Type B pancreatic cell (in vitro differentiated cells): ENCODE measurements at regions not wholly inside any gene's neighbourhood (a gene's known extent, or its start where the extent isn't known, plus 50 kb on each side); places are given as distances from the start of the nearest gene placed in this dataset.
"Not testable (repeated sequence)": the region's sequence is repeated elsewhere in the genome, so short reads cannot be mapped to it uniquely, and the experiment has no call there.

Source experiments
- DNase-seq: peaks from one replicate; pipeline ENCODE4 v3.0.0; 2021; ENCODE audit warnings: mixed read lengths; ENCODE audit not compliant: unreplicated experiment; ENCODE audit errors: extremely low spot score
- H3K27ac Mint-ChIP-seq: 2 replicates; pipeline ENCODE4 v1.8.0; 2021; ENCODE audit warnings: mild to moderate bottlenecking, mixed read lengths
- H3K27me3 Mint-ChIP-seq: 2 replicates; pipeline ENCODE4 v1.8.0; 2021; ENCODE audit warnings: mixed read lengths
- H3K36me3 Mint-ChIP-seq: 2 replicates; pipeline ENCODE4 v1.8.0; 2021; ENCODE audit warnings: mixed read lengths
- H3K4me1 Mint-ChIP-seq: one replicate; pipeline ENCODE4 v1.8.0; 2021; ENCODE audit warnings: mixed read lengths; ENCODE audit not compliant: unreplicated experiment
- H3K4me3 Mint-ChIP-seq: 2 replicates; pipeline ENCODE4 v1.8.0; 2021; ENCODE audit warnings: mild to moderate bottlenecking, mixed read lengths
- H3K9me3 Mint-ChIP-seq: 2 replicates; pipeline ENCODE4 v1.8.0; 2021; ENCODE audit warnings: mixed read lengths
- TF ChIP-seq, protein P1 (sequence below): fragments of 200-600 bp; sonication (generic); conservative IDR thresholded peaks from 2 replicates; pipeline ENCODE4 v1.5.0; 2021; ENCODE audit warnings: antibody characterized with exemption, mild to moderate bottlenecking

DNA sequence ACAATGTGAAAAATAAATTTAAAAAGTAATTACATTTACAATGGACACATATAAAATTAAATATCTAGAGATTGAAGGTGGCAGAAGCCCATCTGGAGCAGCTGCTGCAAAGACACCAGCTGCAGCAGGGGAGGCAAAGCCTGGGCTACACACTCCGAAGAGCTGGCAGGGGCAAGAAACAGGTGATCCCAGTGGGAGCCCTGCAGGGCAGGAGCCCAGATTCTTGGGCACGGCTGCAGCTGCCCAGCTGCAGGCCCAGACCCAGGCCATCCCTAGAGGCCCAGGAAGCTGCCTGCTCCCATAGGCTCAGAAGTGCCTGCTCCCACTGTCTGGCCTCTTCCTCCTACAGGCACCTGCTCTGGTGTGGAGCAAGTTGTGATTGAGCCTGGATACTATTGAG lies 1547.9 kb upstream of the SPRY2 start:
- TF ChIP-seq, protein P1, sequence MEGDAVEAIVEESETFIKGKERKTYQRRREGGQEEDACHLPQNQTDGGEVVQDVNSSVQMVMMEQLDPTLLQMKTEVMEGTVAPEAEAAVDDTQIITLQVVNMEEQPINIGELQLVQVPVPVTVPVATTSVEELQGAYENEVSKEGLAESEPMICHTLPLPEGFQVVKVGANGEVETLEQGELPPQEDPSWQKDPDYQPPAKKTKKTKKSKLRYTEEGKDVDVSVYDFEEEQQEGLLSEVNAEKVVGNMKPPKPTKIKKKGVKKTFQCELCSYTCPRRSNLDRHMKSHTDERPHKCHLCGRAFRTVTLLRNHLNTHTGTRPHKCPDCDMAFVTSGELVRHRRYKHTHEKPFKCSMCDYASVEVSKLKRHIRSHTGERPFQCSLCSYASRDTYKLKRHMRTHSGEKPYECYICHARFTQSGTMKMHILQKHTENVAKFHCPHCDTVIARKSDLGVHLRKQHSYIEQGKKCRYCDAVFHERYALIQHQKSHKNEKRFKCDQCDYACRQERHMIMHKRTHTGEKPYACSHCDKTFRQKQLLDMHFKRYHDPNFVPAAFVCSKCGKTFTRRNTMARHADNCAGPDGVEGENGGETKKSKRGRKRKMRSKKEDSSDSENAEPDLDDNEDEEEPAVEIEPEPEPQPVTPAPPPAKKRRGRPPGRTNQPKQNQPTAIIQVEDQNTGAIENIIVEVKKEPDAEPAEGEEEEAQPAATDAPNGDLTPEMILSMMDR, result no peak
- Mint-ChIP-seq H3K36me3 (no peaks in the 10 kb centered on the region), H3K27ac (no peak overlapping the region), H3K4me1 (no peaks in the 10 kb centered on the region), H3K9me3 (peaks cover 5% of the 10 kb centered on the region), H3K4me3 (no peak overlapping the region), H3K27me3 (no peaks in the 10 kb centered on the region)
- no peak for DNase-seq

DNA sequence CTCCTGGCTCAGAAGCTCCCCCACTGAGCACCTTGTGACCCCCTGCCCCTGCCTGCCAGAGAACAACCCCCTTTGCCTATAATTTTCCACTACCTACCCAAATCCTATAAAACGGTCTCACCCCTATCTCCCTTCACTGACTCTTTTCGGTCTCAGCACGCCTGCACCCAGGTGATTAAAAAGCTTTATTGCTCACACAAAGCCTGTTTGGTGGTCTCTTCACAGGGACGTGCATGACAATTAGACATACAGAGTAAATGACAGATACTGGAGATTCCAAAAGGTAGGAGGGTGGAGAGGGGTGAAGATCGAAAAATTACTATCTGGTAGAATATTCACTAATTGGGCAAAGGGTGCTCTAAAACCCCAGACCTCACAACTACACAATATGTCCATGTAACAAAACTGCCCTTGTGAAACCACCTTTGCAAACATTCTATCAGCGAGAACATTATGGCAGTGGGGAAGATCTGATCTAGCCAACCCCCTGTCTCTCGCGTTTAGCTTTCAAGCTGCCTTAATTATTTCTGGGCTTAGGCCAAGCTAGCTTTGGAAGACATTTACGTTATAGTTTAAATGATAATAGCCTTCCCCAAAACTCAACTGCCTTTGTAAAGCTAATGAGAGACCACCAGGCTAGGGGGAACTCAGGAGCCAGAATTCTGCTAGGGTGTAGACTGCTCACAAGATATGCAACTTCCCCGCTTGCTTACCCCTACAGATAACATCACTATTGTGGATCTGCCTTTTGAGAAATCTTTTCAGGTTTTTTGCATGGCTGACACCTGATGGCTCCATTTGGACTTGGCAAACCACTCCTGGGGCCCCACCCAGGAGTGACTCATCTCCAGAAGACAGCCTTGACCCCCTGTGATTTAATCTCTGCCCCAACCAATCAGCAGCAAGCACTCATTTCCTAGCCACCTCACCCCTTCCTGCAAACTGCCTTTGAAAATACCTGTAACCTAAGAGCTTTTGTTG lies 1534.0 kb upstream of the SPRY2 start:
- H3K36me3 Mint-ChIP-seq, result no peaks in the 10 kb centered on the region
- H3K4me3 Mint-ChIP-seq, result no peak overlapping the region
- H3K27ac Mint-ChIP-seq, result peak overlapping the region; percentile 5
- no peaks in the 10 kb centered on the region for H3K4me1 Mint-ChIP-seq
- H3K27me3 Mint-ChIP-seq, result peaks cover 3% of the 10 kb centered on the region
- no peaks in the 10 kb centered on the region for H3K9me3 Mint-ChIP-seq
- no peak for DNase-seq
- TF ChIP-seq, protein P1, result no peak

DNA sequence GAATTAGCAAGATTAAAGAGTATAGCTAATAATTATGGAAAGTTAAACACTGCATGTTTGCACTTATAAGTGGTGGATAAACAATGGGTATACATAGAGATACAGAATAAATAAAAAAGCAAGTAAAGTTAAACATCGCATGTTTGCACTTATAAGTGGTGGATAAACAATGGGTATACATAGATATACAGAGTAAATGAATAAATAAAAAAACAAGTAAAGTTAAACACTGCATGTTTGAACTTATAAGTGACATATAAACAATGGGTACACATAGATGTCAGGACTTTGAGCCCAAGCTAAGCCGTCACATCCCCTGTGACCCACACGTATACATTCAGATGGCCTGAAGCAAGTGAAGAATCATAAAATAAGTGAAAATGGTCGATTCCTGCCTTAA lies 1533.3 kb upstream of the SPRY2 start:
- DNase-seq, result no peak
- Mint-ChIP-seq H3K27ac (no peak overlapping the region), H3K9me3 (no peaks in the 10 kb centered on the region), H3K4me1 (no peaks in the 10 kb centered on the region), H3K36me3 (no peaks in the 10 kb centered on the region), H3K4me3 (no peak overlapping the region), H3K27me3 (no peaks in the 10 kb centered on the region)
- TF ChIP-seq, protein P1, result no peak

DNA sequence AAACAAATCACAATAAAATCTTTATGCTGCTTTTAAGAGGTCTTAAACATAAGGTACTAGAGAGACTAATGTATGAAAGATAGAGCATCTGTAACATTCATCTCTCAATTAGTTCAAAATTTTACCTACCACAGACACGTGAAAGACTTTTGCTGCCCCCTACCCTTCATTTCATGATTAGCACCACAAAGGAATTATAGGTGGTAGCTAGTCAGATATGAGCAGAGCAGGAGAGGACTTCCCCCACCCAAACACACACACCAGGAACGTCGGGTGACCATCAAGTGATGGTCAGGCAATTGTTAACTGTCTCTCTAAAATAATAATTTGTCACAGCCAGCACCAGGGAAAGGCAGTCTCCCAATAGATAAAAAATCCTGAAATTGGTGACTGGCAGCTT lies 1531.7 kb upstream of the SPRY2 start:
- Mint-ChIP-seq H3K27ac (no peak overlapping the region), H3K27me3 (no peaks in the 10 kb centered on the region), H3K9me3 (no peaks in the 10 kb centered on the region), H3K4me1 (no peaks in the 10 kb centered on the region), H3K4me3 (no peak overlapping the region), H3K36me3 (no peaks in the 10 kb centered on the region)
- no peak for DNase-seq
- TF ChIP-seq, protein P1, result peak; percentile 67

DNA sequence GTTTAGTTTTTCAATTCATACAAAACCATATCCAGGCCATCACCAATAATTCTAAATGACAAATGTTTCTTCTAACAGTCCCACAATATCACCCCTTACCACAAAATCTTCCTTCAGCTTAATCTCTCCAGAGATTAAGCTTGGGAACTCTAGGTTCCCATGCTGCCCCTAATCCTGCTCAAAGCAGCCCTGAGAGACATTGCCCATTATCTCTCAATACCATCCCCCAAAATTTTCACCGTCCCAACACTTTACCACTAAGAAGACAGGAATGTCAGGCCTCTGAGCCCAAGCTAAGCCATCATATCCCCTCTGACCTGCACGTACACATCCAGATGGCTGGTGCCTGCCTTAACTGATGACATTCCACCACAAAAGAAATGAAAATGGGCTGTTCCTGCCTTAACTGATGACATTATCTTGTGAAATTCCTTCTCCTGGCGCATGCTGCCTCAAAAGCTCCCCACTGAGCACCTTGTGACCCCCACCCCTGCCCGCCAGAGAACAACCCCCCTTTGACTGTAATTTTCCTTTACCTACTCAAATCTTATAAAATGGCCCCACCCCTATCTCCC lies 1530.9 kb upstream of the SPRY2 start:
- H3K4me3 Mint-ChIP-seq, H3K9me3 Mint-ChIP-seq, H3K4me1 Mint-ChIP-seq, H3K27me3 Mint-ChIP-seq, DNase-seq, H3K27ac Mint-ChIP-seq, H3K36me3 Mint-ChIP-seq: not testable (repeated sequence)

DNA sequence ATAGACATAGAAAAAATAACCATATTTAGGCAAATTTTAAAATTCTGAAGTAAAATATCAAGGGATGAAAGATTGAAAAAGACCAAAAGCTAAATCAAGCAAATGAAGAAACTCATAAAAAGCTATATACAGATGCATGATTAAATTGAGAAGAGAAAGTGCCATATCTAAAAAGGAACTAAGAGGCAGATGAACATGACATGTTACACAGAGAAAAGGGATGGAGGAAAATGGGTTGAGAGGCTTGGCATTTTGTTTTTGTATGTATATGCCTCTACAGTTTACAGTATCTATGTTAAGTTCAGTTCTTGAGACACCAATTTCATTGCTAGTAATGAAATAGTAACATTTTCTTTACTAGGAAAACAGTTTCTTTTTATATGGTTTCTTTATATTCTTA lies 1507.4 kb upstream of the SPRY2 start:
- no peak for DNase-seq
- Mint-ChIP-seq H3K27ac (no peak overlapping the region), H3K4me3 (no peak overlapping the region), H3K27me3 (no peaks in the 10 kb centered on the region), H3K9me3 (no peaks in the 10 kb centered on the region), H3K36me3 (no peaks in the 10 kb centered on the region), H3K4me1 (no peaks in the 10 kb centered on the region)
- TF ChIP-seq, protein P1, result no peak
